Daoy (cell line): ENCODE measurements at regions not wholly inside any gene's neighbourhood (a gene's known extent, or its start where the extent isn't known, plus 50 kb on each side); places are given as distances from the start of the nearest gene placed in this dataset.

Source experiments
- DNase-seq: peaks from one replicate; pipeline ENCODE4 v3.0.0-alpha.2; 2015; ENCODE audit warnings: low read depth

GRCh38 chr6:144823131-144823530 lies 538.0 kb downstream of the UTRN start:
- no peak for DNase-seq

- no peak for DNase-seq
Measured at GRCh38 chr6:144824018-144824417, 538.9 kb downstream of the UTRN start.

- DNase-seq: no peak
Measured at GRCh38 chr6:144834426-144835038, 549.4 kb downstream of the UTRN start.

GRCh38 chr6:144835322-144835973 lies 550.3 kb downstream of the UTRN start:
- DNase-seq: no peak

GRCh38 chr6:144840619-144841018 lies 555.5 kb downstream of the UTRN start:
- DNase-seq: no peak

GRCh38 chr6:144843701-144844100 lies 558.6 kb downstream of the UTRN start:
- no peak for DNase-seq

GRCh38 chr6:144844596-144844995 lies 559.5 kb downstream of the UTRN start:
- no peak for DNase-seq

- no peak for DNase-seq
Measured at GRCh38 chr6:144845186-144845585, 560.1 kb downstream of the UTRN start.

GRCh38 chr6:144847916-144848315 lies 562.8 kb downstream of the UTRN start:
- DNase-seq: no peak

GRCh38 chr6:144849920-144850319 lies 564.8 kb downstream of the UTRN start:
- no peak for DNase-seq

- DNase-seq: no peak
Measured at GRCh38 chr6:144853603-144854002, 568.5 kb downstream of the UTRN start.

- no peak for DNase-seq
Measured at GRCh38 chr6:144854654-144855053, 569.5 kb downstream of the UTRN start.

GRCh38 chr6:144855375-144855774 lies 570.2 kb downstream of the UTRN start:
- DNase-seq: no peak

- no peak for DNase-seq
Measured at GRCh38 chr6:144855812-144856531, 570.8 kb downstream of the UTRN start.

GRCh38 chr6:144856622-144857021 lies 571.5 kb downstream of the UTRN start:
- no peak for DNase-seq

GRCh38 chr6:144857086-144857485 lies 572.0 kb downstream of the UTRN start:
- no peak for DNase-seq

- no peak for DNase-seq
Measured at GRCh38 chr6:144862769-144863168, 577.6 kb downstream of the UTRN start.

GRCh38 chr6:144867761-144868160 lies 582.6 kb downstream of the UTRN start:
- DNase-seq: no peak

GRCh38 chr6:144870782-144871181 lies 585.6 kb downstream of the UTRN start:
- no peak for DNase-seq

GRCh38 chr6:144873623-144874378 lies 588.7 kb downstream of the UTRN start:
- no peak for DNase-seq

- DNase-seq: no peak
Measured at GRCh38 chr6:144876689-144877088, 591.6 kb downstream of the UTRN start.

GRCh38 chr6:144877118-144877517 lies 592.0 kb downstream of the UTRN start:
- no peak for DNase-seq
